ENCODE measurements at regions not wholly inside any gene's neighbourhood (a gene's known extent, or its start where the extent isn't known, plus 50 kb on each side); places are given as distances from the start of the nearest gene placed in this dataset.

- TF ChIP-seq POLR2A (IDR thresholded peaks at IDR 0.05) (no peak), CTCF (IDR thresholded peaks at IDR 0.05) (no peak)
These were observed 361.0 kb upstream of the MARCKS start for GRCh38 chr6:113496166-113496565.
